ENCODE measurements at regions not wholly inside any gene's neighbourhood (a gene's known extent, or its start where the extent isn't known, plus 50 kb on each side); places are given as distances from the start of the nearest gene placed in this dataset.
A peak's percentile ranks its signal among the peaks of the same experiment; 100 is the strongest.

DNA sequence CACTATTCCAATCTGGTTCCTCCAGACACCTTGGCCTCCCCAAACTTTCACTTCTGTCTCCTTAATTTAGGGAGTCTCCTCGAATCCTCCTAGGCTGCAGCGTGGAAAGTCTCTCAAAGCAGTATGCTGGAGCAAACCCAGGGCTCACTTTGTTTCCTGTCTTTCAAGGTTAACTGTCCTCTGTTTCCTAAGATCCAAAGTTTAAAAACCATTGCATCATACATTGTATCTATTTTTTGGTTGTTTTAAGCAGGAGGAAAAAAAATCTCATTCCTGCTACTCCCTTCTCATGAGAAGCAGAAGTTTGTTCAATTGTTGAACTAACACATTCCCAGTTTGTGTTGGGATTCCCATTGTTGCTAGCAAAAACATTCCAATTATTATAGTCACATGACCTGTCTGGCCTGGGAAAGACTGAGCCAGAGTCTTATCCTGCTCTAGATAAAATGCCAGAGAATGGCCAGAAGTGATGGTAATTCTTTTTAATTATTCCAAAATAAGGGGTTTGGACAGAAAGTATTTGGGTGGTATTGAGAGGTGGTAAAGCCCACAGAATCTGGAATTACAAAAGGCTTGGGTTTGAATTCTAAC, 67.3 kb downstream of the HSPB8 start:
- Histone ChIP-seq H3K27ac (peak overlapping the region; percentile 65), H3K4me3 (no peak overlapping the region), H3K36me3 (ENCODE audit: insufficient read depth in 1 of 2, low read depth in 1 of 2) (no peaks in the 10 kb centered on the region), H3K4me1 (peaks cover 19% of the 10 kb centered on the region), H3K27me3 (ENCODE audit: insufficient read depth in 3 of 3, low read length in 2 of 3) (no peaks in the 10 kb centered on the region), H3K9me3 (no peaks in the 10 kb centered on the region)
- 39 to 51% (median 50%) methylated on average over 2 of the region's 2 CpGs for WGBS, 3 donors
- DNase-seq (no peak), ATAC-seq (no peak)
- TF ChIP-seq, protein P1, sequence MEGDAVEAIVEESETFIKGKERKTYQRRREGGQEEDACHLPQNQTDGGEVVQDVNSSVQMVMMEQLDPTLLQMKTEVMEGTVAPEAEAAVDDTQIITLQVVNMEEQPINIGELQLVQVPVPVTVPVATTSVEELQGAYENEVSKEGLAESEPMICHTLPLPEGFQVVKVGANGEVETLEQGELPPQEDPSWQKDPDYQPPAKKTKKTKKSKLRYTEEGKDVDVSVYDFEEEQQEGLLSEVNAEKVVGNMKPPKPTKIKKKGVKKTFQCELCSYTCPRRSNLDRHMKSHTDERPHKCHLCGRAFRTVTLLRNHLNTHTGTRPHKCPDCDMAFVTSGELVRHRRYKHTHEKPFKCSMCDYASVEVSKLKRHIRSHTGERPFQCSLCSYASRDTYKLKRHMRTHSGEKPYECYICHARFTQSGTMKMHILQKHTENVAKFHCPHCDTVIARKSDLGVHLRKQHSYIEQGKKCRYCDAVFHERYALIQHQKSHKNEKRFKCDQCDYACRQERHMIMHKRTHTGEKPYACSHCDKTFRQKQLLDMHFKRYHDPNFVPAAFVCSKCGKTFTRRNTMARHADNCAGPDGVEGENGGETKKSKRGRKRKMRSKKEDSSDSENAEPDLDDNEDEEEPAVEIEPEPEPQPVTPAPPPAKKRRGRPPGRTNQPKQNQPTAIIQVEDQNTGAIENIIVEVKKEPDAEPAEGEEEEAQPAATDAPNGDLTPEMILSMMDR (IDR thresholded peaks at IDR 0.05) = no peak
- intact Hi-C loops (cut with DNase I) = no loop called here

DNA sequence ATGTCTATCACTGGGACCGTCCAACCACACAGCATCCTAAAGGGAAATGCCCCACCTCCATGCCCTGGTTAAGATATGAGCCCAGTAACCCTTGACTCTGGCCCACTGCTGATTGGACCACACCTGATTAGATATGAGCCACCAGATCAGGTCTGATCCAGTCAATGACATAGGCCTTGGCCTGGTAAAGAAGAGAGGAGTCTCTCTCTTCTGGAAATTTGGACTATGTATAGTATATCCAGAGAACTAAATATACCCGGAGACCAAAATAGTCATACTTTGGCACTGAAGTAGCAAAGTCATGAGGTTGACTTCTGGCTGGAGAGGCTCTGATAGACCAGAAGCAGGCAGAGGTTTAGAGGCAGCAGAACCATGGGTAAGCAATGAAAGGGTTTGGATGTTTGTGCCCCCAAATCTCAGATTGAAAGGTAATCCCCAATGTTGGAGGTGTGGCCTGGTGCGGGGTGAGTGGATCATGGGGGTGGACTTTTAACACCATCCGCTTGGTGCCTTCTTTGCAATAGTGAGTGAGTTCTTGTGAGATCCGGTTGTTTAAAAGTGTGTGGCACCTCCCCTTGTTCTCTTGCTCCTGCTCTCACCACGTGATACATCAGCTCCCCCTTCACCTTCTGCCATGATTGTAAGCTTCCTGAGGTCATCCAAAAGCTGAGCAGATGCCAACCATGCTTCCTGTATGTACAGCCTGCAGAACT, 68.4 kb downstream of the HSPB8 start:
- ATAC-seq (peak; percentile 89 to 97 (median 94)), DNase-seq (no peak)
- WGBS, 3 donors = 22 to 36% (median 24%) methylated on average over 6 of the region's 6 CpGs
- TF ChIP-seq, protein P1 (IDR thresholded peaks at IDR 0.05) = no peak
- Histone ChIP-seq H3K4me1 (peaks cover 21% of the 10 kb centered on the region), H3K36me3 (ENCODE audit: insufficient read depth in 1 of 2, low read depth in 1 of 2) (no peaks in the 10 kb centered on the region), H3K27ac (peak overlapping the region; percentile 65), H3K4me3 (no peak overlapping the region), H3K27me3 (ENCODE audit: insufficient read depth in 3 of 3, low read length in 2 of 3) (no peaks in the 10 kb centered on the region), H3K9me3 (no peaks in the 10 kb centered on the region)
- intact Hi-C loops (cut with DNase I) = no loop called here

DNA sequence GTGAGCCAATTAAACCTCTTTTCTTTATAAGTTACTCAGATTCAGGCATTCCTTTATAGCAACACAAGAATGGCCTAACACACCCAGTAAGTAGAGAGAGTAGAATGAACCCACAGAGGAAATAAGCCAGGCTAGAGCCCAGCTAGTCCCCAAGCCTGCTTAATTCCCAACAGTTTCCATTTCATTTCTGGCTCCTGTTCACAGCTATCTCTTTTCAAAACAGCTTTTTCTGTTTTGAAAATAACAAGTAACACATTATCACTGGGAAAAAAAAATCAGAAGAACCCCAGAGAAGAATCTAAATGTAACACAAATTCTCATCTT, 69.0 kb downstream of the HSPB8 start:
- no peaks in the 10 kb centered on the region for H3K9me3 ChIP-seq
- H3K36me3 ChIP-seq (ENCODE audit: insufficient read depth in 1 of 2, low read depth in 1 of 2) = no peaks in the 10 kb centered on the region
- H3K4me1 ChIP-seq = peaks cover 21% of the 10 kb centered on the region
- ATAC-seq (peak in 1 of 4 donors; percentile 9), DNase-seq (no peak)
- peak overlapping the region; percentile 65 for H3K27ac ChIP-seq
- no peak overlapping the region for H3K4me3 ChIP-seq
- no peaks in the 10 kb centered on the region for H3K27me3 ChIP-seq (ENCODE audit: insufficient read depth in 3 of 3, low read length in 2 of 3)
- intact Hi-C loops (cut with DNase I) = no loop called here
- TF ChIP-seq, protein P1 (IDR thresholded peaks at IDR 0.05) = no peak

DNA sequence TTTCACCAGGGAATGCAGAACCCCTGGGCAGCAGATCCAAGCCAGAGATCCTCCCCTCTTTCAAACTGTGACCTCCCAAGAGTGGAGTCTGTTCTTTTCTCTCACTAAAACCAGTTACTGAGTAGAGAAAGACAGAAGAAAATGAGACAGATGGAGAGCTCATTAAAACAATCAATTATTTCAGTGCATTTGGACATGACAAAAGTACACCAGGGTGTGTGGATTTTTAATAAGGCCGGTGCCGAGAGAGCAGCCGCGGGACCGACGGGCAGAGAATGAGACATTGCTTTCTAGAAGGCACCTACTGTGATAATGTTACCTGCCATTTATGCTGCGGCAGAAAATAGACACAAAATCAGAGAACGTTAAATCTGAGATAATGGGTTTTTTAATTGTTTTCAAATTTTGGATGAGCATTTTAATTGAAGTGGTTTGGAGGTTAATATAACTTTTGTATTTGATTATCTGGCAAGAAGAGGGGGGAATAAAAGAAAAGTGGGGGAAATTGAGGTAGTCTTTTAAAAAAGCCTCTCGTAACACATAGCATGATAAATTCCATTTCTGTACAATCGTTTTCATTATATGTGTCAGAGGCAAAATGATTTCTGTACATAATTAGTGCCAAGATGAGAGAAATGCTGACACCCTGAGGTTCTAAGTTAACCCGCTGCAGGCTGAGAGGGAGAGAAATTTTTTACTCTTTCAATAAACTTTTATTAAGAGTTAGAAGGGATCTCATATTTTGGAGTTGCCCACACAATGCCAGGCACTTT, 70.8 kb downstream of the HSPB8 start:
- Histone ChIP-seq H3K36me3 (ENCODE audit: insufficient read depth in 1 of 2, low read depth in 1 of 2) (no peaks in the 10 kb centered on the region), H3K27me3 (ENCODE audit: insufficient read depth in 3 of 3, low read length in 2 of 3) (no peaks in the 10 kb centered on the region), H3K4me1 (peaks cover 21% of the 10 kb centered on the region), H3K4me3 (peak overlapping the region; percentile 7), H3K9me3 (no peaks in the 10 kb centered on the region), H3K27ac (no peak overlapping the region)
- ATAC-seq (no peak), DNase-seq (no peak)
- whole genome bisulfite sequencing, 3 donors = 36 to 76% (median 37%) methylated on average over 11 of the region's 11 CpGs
- intact Hi-C loops (cut with DNase I) = no loop called here
- TF ChIP-seq, protein P1 (IDR thresholded peaks at IDR 0.05) = no peak
